COLO829 (cell line): ENCODE measurements at regions not wholly inside any gene's neighbourhood (a gene's known extent, or its start where the extent isn't known, plus 50 kb on each side); places are given as distances from the start of the nearest gene placed in this dataset.

Experiments
- DNase-seq: peaks from one replicate; pipeline ENCODE4 v3.0.0; 2012; ENCODE audit warnings: low spot score

- DNase-seq, result no peak
These were observed 120.2 kb upstream of the MLN start for GRCh38 chr6:33923857-33924514.

GRCh38 chr6:33921745-33922144, 117.9 kb upstream of the MLN start:
- no peak for DNase-seq

- no peak for DNase-seq
These were observed 114.4 kb upstream of the MLN start for GRCh38 chr6:33918175-33918695.

GRCh38 chr6:33915134-33915533, 111.3 kb upstream of the MLN start:
- DNase-seq, result no peak

- DNase-seq, result no peak
These were observed 110.8 kb upstream of the MLN start for GRCh38 chr6:33914645-33915044.

GRCh38 chr6:33912195-33912594, 108.4 kb upstream of the MLN start:
- DNase-seq, result no peak

GRCh38 chr6:33911488-33911887, 107.7 kb upstream of the MLN start:
- no peak for DNase-seq

GRCh38 chr6:33910594-33910993, 106.8 kb upstream of the MLN start:
- DNase-seq, result no peak

- no peak for DNase-seq
These were observed 105.9 kb upstream of the MLN start for GRCh38 chr6:33909737-33910136.

GRCh38 chr6:33908025-33908424, 104.2 kb upstream of the MLN start:
- DNase-seq, result no peak

- DNase-seq, result no peak
These were observed 103.4 kb upstream of the MLN start for GRCh38 chr6:33907227-33907626.

- no peak for DNase-seq
These were observed 102.6 kb upstream of the MLN start for GRCh38 chr6:33906439-33906838.

GRCh38 chr6:33905071-33905609, 101.3 kb upstream of the MLN start:
- no peak for DNase-seq

- no peak for DNase-seq
These were observed 100.9 kb upstream of the MLN start for GRCh38 chr6:33904747-33905065.

GRCh38 chr6:33904050-33904746, 100.4 kb upstream of the MLN start:
- DNase-seq, result no peak

- DNase-seq, result no peak
These were observed 99.8 kb upstream of the MLN start for GRCh38 chr6:33903579-33903978.

- DNase-seq, result no peak
These were observed 98.7 kb upstream of the MLN start for GRCh38 chr6:33902457-33902853.

GRCh38 chr6:33901822-33902456, 98.1 kb upstream of the MLN start:
- no peak for DNase-seq

GRCh38 chr6:33898771-33899170, 95.0 kb upstream of the MLN start:
- no peak for DNase-seq

GRCh38 chr6:33897189-33897780, 93.5 kb upstream of the MLN start:
- no peak for DNase-seq

GRCh38 chr6:33896391-33897188, 92.8 kb upstream of the MLN start:
- DNase-seq, result no peak

- no peak for DNase-seq
These were observed 92.2 kb upstream of the MLN start for GRCh38 chr6:33895988-33896387.
